ENCODE measurements at regions not wholly inside any gene's neighbourhood (a gene's known extent, or its start where the extent isn't known, plus 50 kb on each side); places are given as distances from the start of the nearest gene placed in this dataset.

DNA sequence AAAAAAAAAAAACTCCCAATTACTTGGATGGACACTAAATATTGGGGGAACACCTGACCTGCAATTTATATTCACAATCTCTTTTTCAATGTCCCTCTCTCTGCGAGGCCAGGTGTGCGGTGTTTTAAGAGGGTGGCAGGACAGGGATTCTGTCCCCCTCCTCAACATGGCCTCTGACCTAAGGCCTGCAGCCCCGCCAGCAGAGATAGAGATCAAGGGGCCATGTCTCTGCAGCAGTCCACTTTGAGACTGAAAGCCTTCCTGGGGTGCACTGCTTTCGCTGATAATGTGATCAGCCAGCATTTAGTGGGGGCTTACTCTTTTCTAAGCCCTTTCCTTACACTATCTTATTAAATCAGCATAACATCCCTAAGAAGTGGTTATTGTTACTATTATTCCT lies 419.9 kb downstream of the OCA2 start:
- 77 to 89% methylated on average over 3 to 4 of the region's 4 CpGs for WGBS, 2 donors (ENCODE audit: low coverage in 1 of 2)
- no peak for DNase-seq
- in situ Hi-C loops (cut with MboI; ENCODE audit: low pct_ligation_motif_present in 1 of 4, low pct_unique_long_range_greater_than_20kb in 1 of 4, low sequenced_read_pairs in 3 of 4) = no loop called here

DNA sequence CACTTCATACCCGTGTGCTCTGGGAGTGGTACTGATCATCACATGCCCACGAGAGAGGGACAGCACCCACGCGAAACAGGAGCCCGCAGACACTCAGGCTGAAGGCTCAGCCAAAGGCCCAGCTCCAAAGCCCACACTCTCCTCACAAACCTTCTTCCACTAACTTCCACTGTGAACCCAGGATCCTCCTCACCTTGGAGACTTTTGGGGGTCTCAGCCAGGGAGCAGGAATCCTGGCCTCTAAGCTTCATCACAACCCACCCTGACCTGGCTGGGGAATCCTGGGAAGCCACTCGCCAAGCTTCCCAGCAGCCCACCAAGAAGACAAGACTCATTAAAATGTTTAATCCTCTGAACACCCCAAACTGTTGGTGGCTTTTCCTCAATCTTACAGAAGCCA lies 421.2 kb downstream of the OCA2 start:
- DNase-seq = no peak
- Histone ChIP-seq H3K4me3 (no peak overlapping the region), H3K36me3 (no peaks in the 10 kb centered on the region), H3K9me3 (no peaks in the 10 kb centered on the region), H3K27ac (no peak overlapping the region), H3K27me3 (no peaks in the 10 kb centered on the region), H3K4me1 (no peaks in the 10 kb centered on the region)
- WGBS, 2 donors (ENCODE audit: low coverage in 1 of 2) = 80 to 89% methylated on average over 1 to 6 of the region's 6 CpGs
- no peak for TF ChIP-seq POLR2A (IDR thresholded peaks at IDR 0.05)
- no peak for TF ChIP-seq EP300 (IDR thresholded peaks at IDR 0.05; ENCODE audit: low read depth)
- TF ChIP-seq POLR2AphosphoS5 (IDR thresholded peaks at IDR 0.05) = no peak
- TF ChIP-seq, protein P1, sequence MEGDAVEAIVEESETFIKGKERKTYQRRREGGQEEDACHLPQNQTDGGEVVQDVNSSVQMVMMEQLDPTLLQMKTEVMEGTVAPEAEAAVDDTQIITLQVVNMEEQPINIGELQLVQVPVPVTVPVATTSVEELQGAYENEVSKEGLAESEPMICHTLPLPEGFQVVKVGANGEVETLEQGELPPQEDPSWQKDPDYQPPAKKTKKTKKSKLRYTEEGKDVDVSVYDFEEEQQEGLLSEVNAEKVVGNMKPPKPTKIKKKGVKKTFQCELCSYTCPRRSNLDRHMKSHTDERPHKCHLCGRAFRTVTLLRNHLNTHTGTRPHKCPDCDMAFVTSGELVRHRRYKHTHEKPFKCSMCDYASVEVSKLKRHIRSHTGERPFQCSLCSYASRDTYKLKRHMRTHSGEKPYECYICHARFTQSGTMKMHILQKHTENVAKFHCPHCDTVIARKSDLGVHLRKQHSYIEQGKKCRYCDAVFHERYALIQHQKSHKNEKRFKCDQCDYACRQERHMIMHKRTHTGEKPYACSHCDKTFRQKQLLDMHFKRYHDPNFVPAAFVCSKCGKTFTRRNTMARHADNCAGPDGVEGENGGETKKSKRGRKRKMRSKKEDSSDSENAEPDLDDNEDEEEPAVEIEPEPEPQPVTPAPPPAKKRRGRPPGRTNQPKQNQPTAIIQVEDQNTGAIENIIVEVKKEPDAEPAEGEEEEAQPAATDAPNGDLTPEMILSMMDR (IDR thresholded peaks at IDR 0.05) = no peak
- intact Hi-C loops (cut with DNase I; ENCODE audit: low total_unique reads) = no loop called here
- in situ Hi-C loops (cut with MboI; ENCODE audit: low pct_ligation_motif_present in 1 of 4, low pct_unique_long_range_greater_than_20kb in 1 of 4, low sequenced_read_pairs in 3 of 4) = no loop called here

More for the DNA sequence above, 419.9 kb downstream of the OCA2 start:
- Histone ChIP-seq H3K36me3 (no peaks in the 10 kb centered on the region), H3K4me1 (no peaks in the 10 kb centered on the region), H3K9me3 (no peaks in the 10 kb centered on the region), H3K4me3 (no peak overlapping the region), H3K27ac (no peak overlapping the region), H3K27me3 (no peaks in the 10 kb centered on the region)
- no peak for TF ChIP-seq POLR2AphosphoS5 (IDR thresholded peaks at IDR 0.05)
- TF ChIP-seq, protein P1 (IDR thresholded peaks at IDR 0.05) = no peak
- TF ChIP-seq POLR2A (IDR thresholded peaks at IDR 0.05) = no peak
- TF ChIP-seq EP300 (IDR thresholded peaks at IDR 0.05; ENCODE audit: low read depth) = no peak
- intact Hi-C loops (cut with DNase I; ENCODE audit: low total_unique reads) = no loop called here

- H3K27me3 ChIP-seq = no peaks in the 10 kb centered on the region
- TF ChIP-seq POLR2AphosphoS5 (IDR thresholded peaks at IDR 0.05) (no peak), EP300 (IDR thresholded peaks at IDR 0.05; ENCODE audit: low read depth) (no peak), POLR2A (IDR thresholded peaks at IDR 0.05) (no peak)
- TF ChIP-seq, protein P1 (IDR thresholded peaks at IDR 0.05) = no peak
- H3K4me3 ChIP-seq = no peak overlapping the region
- H3K27ac ChIP-seq = no peak overlapping the region
- WGBS, 2 donors (ENCODE audit: low coverage in 1 of 2) = 88% methylated on average over 7 of the region's 9 CpGs; no CpG with 5 or more reads in 1 of the 2 donors
- H3K36me3 ChIP-seq = no peaks in the 10 kb centered on the region
- no peak for DNase-seq
- in situ Hi-C loops (cut with MboI; ENCODE audit: low pct_ligation_motif_present in 1 of 4, low pct_unique_long_range_greater_than_20kb in 1 of 4, low sequenced_read_pairs in 3 of 4) = no loop called here
- H3K9me3 ChIP-seq = no peaks in the 10 kb centered on the region
- intact Hi-C loops (cut with DNase I; ENCODE audit: low total_unique reads) = no loop called here
- H3K4me1 ChIP-seq = peaks cover 0 to 3% (median 0%) of the 10 kb centered on the region in 4 donors
These were observed 422.5 kb downstream of the OCA2 start for GRCh38 chr15:27676647-27677046.

- intact Hi-C loops (cut with DNase I; ENCODE audit: low total_unique reads) = no loop called here
- Histone ChIP-seq H3K9me3 (no peaks in the 10 kb centered on the region), H3K4me1 (peaks cover 0 to 6% (median 0%) of the 10 kb centered on the region in 4 donors)
These were observed 423.5 kb downstream of the OCA2 start for GRCh38 chr15:27675571-27675970.

More at GRCh38 chr15:27675571-27675970, 423.5 kb downstream of the OCA2 start:
- Histone ChIP-seq H3K36me3 (no peaks in the 10 kb centered on the region), H3K27ac (no peak overlapping the region), H3K27me3 (no peaks in the 10 kb centered on the region), H3K4me3 (no peak overlapping the region)
- DNase-seq = no peak
- in situ Hi-C loops (cut with MboI; ENCODE audit: low pct_ligation_motif_present in 1 of 4, low pct_unique_long_range_greater_than_20kb in 1 of 4, low sequenced_read_pairs in 3 of 4) = no loop called here
- 78% methylated on average over 8 of the region's 8 CpGs; no CpG with 5 or more reads in 1 of the 2 donors for WGBS, 2 donors (ENCODE audit: low coverage in 1 of 2)
- no peak for TF ChIP-seq POLR2AphosphoS5 (IDR thresholded peaks at IDR 0.05)
- TF ChIP-seq, protein P1 (IDR thresholded peaks at IDR 0.05) = no peak
- TF ChIP-seq POLR2A (IDR thresholded peaks at IDR 0.05) = no peak
- TF ChIP-seq EP300 (IDR thresholded peaks at IDR 0.05; ENCODE audit: low read depth) = no peak

Data from transverse colon (tissue), 4 donors.